Gastrocnemius medialis (tissue), 4 donors: ENCODE measurements at regions not wholly inside any gene's neighbourhood (a gene's known extent, or its start where the extent isn't known, plus 50 kb on each side); places are given as distances from the start of the nearest gene placed in this dataset.

Experiments used
- CTCF ChIP-seq, 5 experiments: fragments of 450-650 bp in 3 of 5; fragments of 200-600 bp in 2 of 5; sonication (generic) in 2 of 5; IDR thresholded peaks in 4 of 5; conservative IDR thresholded peaks in 1 of 5; 1 replicate in 4 of 5; 2 replicates in 1 of 5; pipeline ENCODE4 v1.5.1; 2016 to 2019; ENCODE audit warnings: antibody characterized with exemption in 5 of 5, mild to moderate bottlenecking in 3 of 5, moderate library complexity in 3 of 5
- POLR2A ChIP-seq, 2 donors: fragments of 450-650 bp; IDR thresholded peaks; one replicate each; pipeline ENCODE4 v1.6.1; 2017; ENCODE audit warnings: antibody characterized with exemption in 2 of 2, mild to moderate bottlenecking in 2 of 2, moderate library complexity in 2 of 2

- TF ChIP-seq CTCF (IDR thresholded peaks at IDR 0.05 in 4 of 5, conservative IDR thresholded peaks at IDR 0.05 in 1 of 5) (no peak), POLR2A (IDR thresholded peaks at IDR 0.05) (no peak)
These were observed 319.0 kb downstream of the TMEM114 start for GRCh38 chr16:8271344-8271743.
